ENCODE measurements at regions not wholly inside any gene's neighbourhood (a gene's known extent, or its start where the extent isn't known, plus 50 kb on each side); places are given as distances from the start of the nearest gene placed in this dataset.
A peak's percentile ranks its signal among the peaks of the same experiment; 100 is the strongest.

DNA sequence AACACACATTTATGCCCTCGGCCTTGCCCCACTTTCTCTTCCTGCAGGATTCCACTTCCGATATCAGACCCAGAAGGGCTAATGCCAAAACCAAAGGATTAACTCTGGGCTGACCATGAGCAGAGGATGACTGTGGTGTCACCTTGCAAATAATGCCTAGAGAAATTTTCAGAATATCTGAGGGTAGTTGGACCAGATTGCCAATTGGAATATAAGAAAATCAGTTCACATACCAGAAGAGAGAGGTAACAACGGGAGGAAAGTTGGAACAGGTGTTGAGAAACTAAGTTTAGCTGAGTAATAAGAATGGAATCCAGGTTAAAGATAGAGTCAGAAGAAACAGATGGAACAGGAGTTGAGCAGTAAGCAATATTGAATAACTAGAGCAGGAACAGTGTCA lies 232.7 kb upstream of the UBE2E3 start:
- H3K36me3 ChIP-seq (ENCODE audit: control insufficient read depth, insufficient read depth, low read length), result no peaks in the 10 kb centered on the region
- no peaks in the 10 kb centered on the region for H3K27me3 ChIP-seq (ENCODE audit: control insufficient read depth, insufficient read depth, low read length)
- TF ChIP-seq SIN3A (IDR thresholded peaks at IDR 0.05; ENCODE audit: borderline replicate concordance, insufficient read depth, low read depth, low read length) (no peak), POLR2AphosphoS5 (IDR thresholded peaks at IDR 0.05; ENCODE audit: low read depth, low read length) (no peak), TCF7L2 (IDR thresholded peaks at IDR 0.05; ENCODE audit: low read depth, low read length) (no peak)
- TF ChIP-seq, protein P1, sequence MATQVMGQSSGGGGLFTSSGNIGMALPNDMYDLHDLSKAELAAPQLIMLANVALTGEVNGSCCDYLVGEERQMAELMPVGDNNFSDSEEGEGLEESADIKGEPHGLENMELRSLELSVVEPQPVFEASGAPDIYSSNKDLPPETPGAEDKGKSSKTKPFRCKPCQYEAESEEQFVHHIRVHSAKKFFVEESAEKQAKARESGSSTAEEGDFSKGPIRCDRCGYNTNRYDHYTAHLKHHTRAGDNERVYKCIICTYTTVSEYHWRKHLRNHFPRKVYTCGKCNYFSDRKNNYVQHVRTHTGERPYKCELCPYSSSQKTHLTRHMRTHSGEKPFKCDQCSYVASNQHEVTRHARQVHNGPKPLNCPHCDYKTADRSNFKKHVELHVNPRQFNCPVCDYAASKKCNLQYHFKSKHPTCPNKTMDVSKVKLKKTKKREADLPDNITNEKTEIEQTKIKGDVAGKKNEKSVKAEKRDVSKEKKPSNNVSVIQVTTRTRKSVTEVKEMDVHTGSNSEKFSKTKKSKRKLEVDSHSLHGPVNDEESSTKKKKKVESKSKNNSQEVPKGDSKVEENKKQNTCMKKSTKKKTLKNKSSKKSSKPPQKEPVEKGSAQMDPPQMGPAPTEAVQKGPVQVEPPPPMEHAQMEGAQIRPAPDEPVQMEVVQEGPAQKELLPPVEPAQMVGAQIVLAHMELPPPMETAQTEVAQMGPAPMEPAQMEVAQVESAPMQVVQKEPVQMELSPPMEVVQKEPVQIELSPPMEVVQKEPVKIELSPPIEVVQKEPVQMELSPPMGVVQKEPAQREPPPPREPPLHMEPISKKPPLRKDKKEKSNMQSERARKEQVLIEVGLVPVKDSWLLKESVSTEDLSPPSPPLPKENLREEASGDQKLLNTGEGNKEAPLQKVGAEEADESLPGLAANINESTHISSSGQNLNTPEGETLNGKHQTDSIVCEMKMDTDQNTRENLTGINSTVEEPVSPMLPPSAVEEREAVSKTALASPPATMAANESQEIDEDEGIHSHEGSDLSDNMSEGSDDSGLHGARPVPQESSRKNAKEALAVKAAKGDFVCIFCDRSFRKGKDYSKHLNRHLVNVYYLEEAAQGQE (IDR thresholded peaks at IDR 0.05; ENCODE audit: insufficient read depth in 1 of 2, low read depth in 2 of 2, low read length in 1 of 2), result no peak
- TF ChIP-seq, protein P2, sequence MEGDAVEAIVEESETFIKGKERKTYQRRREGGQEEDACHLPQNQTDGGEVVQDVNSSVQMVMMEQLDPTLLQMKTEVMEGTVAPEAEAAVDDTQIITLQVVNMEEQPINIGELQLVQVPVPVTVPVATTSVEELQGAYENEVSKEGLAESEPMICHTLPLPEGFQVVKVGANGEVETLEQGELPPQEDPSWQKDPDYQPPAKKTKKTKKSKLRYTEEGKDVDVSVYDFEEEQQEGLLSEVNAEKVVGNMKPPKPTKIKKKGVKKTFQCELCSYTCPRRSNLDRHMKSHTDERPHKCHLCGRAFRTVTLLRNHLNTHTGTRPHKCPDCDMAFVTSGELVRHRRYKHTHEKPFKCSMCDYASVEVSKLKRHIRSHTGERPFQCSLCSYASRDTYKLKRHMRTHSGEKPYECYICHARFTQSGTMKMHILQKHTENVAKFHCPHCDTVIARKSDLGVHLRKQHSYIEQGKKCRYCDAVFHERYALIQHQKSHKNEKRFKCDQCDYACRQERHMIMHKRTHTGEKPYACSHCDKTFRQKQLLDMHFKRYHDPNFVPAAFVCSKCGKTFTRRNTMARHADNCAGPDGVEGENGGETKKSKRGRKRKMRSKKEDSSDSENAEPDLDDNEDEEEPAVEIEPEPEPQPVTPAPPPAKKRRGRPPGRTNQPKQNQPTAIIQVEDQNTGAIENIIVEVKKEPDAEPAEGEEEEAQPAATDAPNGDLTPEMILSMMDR (IDR thresholded peaks at IDR 0.05), result no peak
- CTCF ChIA-PET, result no interaction called here
- no peak for ATAC-seq
- H3K4me1 ChIP-seq (ENCODE audit: control insufficient read depth, insufficient read depth, low read length), result no peaks in the 10 kb centered on the region
- peaks cover 3% of the 10 kb centered on the region; the same call in 1 of the 2 replicates for H3K9me3 ChIP-seq (ENCODE audit: control insufficient read depth, insufficient read depth, low read depth, low read length)
- POLR2A ChIA-PET, result no interaction called here
- no peak overlapping the region for H3K4me3 ChIP-seq (ENCODE audit: low read depth in 2 of 2, low read length in 2 of 2)
- in situ Hi-C loops (cut with HindIII; ENCODE audit: low pct_unique_long_range_greater_than_20kb, low sequenced_read_pairs) (no loop called here), intact Hi-C loops (cut with micrococcal nuclease; ENCODE audit: unreplicated experiment) (no loop called here)
- H3K27ac ChIP-seq (ENCODE audit: low read length), result no peak overlapping the region
- no TSS peak for BruUV-seq (replicated peaks)
- DNase-seq (ENCODE audit: low read depth, low spot score), result no peak

DNA sequence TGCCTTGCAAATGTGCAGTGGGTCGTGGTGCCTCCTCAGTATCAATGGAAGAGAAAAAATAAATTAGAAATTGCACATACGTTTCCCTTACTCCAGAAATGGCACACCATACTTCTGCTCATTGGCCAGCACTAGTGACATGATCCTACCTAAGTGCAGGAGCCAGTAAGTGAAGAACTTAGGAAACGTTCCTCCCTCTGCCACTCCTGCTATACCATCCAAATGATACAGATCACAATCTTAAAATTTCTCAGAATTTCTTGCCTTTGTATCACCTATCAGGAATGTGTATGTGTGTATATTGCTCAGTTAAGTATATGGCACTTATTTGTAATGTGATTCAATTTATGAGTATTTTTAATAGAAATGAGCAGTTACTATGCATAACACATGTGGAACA lies 237.0 kb upstream of the UBE2E3 start:
- peak; percentile 65; the same call in 1 of the 2 replicates for ATAC-seq
- intact Hi-C loops (cut with micrococcal nuclease; ENCODE audit: unreplicated experiment) (no loop called here), in situ Hi-C loops (cut with HindIII; ENCODE audit: low pct_unique_long_range_greater_than_20kb, low sequenced_read_pairs) (no loop called here)
- Histone ChIP-seq H3K4me1 (ENCODE audit: control insufficient read depth, insufficient read depth, low read length) (no peaks in the 10 kb centered on the region), H3K27me3 (ENCODE audit: control insufficient read depth, insufficient read depth, low read length) (no peaks in the 10 kb centered on the region), H3K27ac (ENCODE audit: low read length) (no peak overlapping the region), H3K9me3 (ENCODE audit: control insufficient read depth, insufficient read depth, low read depth, low read length) (no peaks in the 10 kb centered on the region), H3K36me3 (ENCODE audit: control insufficient read depth, insufficient read depth, low read length) (no peaks in the 10 kb centered on the region), H3K4me3 (ENCODE audit: low read depth in 2 of 2, low read length in 2 of 2) (no peak overlapping the region)
- TF ChIP-seq TCF7L2 (IDR thresholded peaks at IDR 0.05; ENCODE audit: low read depth, low read length), result no peak
- TF ChIP-seq, protein P1 (IDR thresholded peaks at IDR 0.05; ENCODE audit: insufficient read depth in 1 of 2, low read depth in 2 of 2, low read length in 1 of 2), result no peak
- no peak for TF ChIP-seq POLR2AphosphoS5 (IDR thresholded peaks at IDR 0.05; ENCODE audit: low read depth, low read length)
- CTCF ChIA-PET, result no interaction called here
- no TSS peak for BruUV-seq (replicated peaks)
- DNase-seq (ENCODE audit: low read depth, low spot score), result no peak
- POLR2A ChIA-PET, result no interaction called here
